Mesendoderm (in vitro differentiated cells): ENCODE measurements at regions not wholly inside any gene's neighbourhood (a gene's known extent, or its start where the extent isn't known, plus 50 kb on each side); places are given as distances from the start of the nearest gene placed in this dataset.
"Not testable (repeated sequence)": the region's sequence is repeated elsewhere in the genome, so short reads cannot be mapped to it uniquely, and the experiment has no call there.

Experiments
- DNase-seq: peaks from one replicate; pipeline ENCODE4 v3.0.0; 2013
- H2AK5ac ChIP-seq: 2 replicates; pipeline ENCODE4 v1.6.1; 2013; ENCODE audit warnings: low read length, inconsistent platforms
- H2BK120ac ChIP-seq: 2 replicates; pipeline ENCODE4 v1.6.1; 2013; ENCODE audit warnings: low read depth, mild to moderate bottlenecking, low read length, moderate library complexity, mixed read lengths
- H2BK15ac ChIP-seq: replicated peaks from 2 replicates; pipeline ENCODE4 v1.6.1; 2013; ENCODE audit warnings: low read depth, mild to moderate bottlenecking, moderate library complexity
- H2BK5ac ChIP-seq: 2 replicates; pipeline ENCODE4 v1.6.1; 2013; ENCODE audit warnings: low read length, inconsistent platforms
- H3K18ac ChIP-seq: 2 replicates; pipeline ENCODE4 v1.6.1; 2013; ENCODE audit warnings: mild to moderate bottlenecking, low read length, mixed read lengths
- H3K23ac ChIP-seq: one replicate; pipeline ENCODE4 v1.6.1; 2013; ENCODE audit warnings: low read length
- H3K27ac ChIP-seq: 2 replicates; pipeline ENCODE4 v1.5.1; 2013; ENCODE audit warnings: low read depth, mild to moderate bottlenecking, inconsistent platforms, low read length, moderate library complexity
- H3K27me3 ChIP-seq: 2 replicates; pipeline ENCODE4 v1.6.1; 2013; ENCODE audit warnings: low read length, control low read depth, mild to moderate bottlenecking, inconsistent platforms; ENCODE audit not compliant: insufficient read depth, poor library complexity
- H3K36me3 ChIP-seq: 2 replicates; pipeline ENCODE4 v1.6.1; 2013; ENCODE audit warnings: low read length, inconsistent platforms; ENCODE audit not compliant: control insufficient read depth, insufficient read depth
- H3K4ac ChIP-seq: one replicate; pipeline ENCODE4 v1.6.1; 2013; ENCODE audit warnings: low read depth, mild to moderate bottlenecking, low read length, moderate library complexity
- H3K4me1 ChIP-seq: 2 replicates; pipeline ENCODE4 v1.6.1; 2013; ENCODE audit warnings: low read depth, low read length, inconsistent platforms; ENCODE audit not compliant: control insufficient read depth
- H3K4me2 ChIP-seq: 2 replicates; pipeline ENCODE4 v1.6.1; 2013; ENCODE audit warnings: low read length
- H3K4me3 ChIP-seq: 2 replicates; pipeline ENCODE4 v1.5.1; 2013; ENCODE audit warnings: mild to moderate bottlenecking, low read length
- H3K56ac ChIP-seq: one replicate; pipeline ENCODE4 v1.6.1; 2013; ENCODE audit warnings: low read length
- H3K79me1 ChIP-seq: 2 replicates; pipeline ENCODE4 v1.6.1; 2013; ENCODE audit warnings: low read length, inconsistent platforms
- H3K79me2 ChIP-seq: 2 replicates; pipeline ENCODE4 v1.6.1; 2013; ENCODE audit warnings: mild to moderate bottlenecking, low read length; ENCODE audit not compliant: control insufficient read depth, insufficient read depth
- H3K9ac ChIP-seq: 2 replicates; pipeline ENCODE4 v1.6.1; 2013; ENCODE audit warnings: low read length, inconsistent platforms
- H4K5ac ChIP-seq: one replicate; pipeline ENCODE4 v1.6.1; 2013; ENCODE audit warnings: low read length
- H4K8ac ChIP-seq: one replicate; pipeline ENCODE4 v1.6.1; 2013; ENCODE audit warnings: low read depth, mild to moderate bottlenecking, control low read depth, low read length, moderate library complexity
- WGBS: extraction: QIAGEN DNeasy Blood & Tissue Kit; methylation state at CpG from one replicate; pipeline ENCODE4 v1.1.7; 2013; ENCODE audit warnings: low lambda C conversion rate, missing lambda C conversion rate; ENCODE audit not compliant: insufficient coverage; ENCODE audit errors: extremely low coverage; 5-methylcytosine and 5-hydroxymethylcytosine counted together

GRCh38 chr12:41642808-41643207, 454.7 kb downstream of the PDZRN4 start:
- H3K23ac ChIP-seq, H3K36me3 ChIP-seq, H3K4me3 ChIP-seq, H3K79me1 ChIP-seq, H2BK15ac ChIP-seq, H3K4me1 ChIP-seq, H3K18ac ChIP-seq, H3K27me3 ChIP-seq, H3K56ac ChIP-seq, H3K4ac ChIP-seq, H4K8ac ChIP-seq, H2BK5ac ChIP-seq, H3K27ac ChIP-seq, H2AK5ac ChIP-seq, H3K9ac ChIP-seq, H3K79me2 ChIP-seq, H2BK120ac ChIP-seq, H3K4me2 ChIP-seq, H4K5ac ChIP-seq: not testable (repeated sequence)
- WGBS: no CpG with 5 or more reads among the region's 11 CpGs
- peak; percentile 32 for DNase-seq

GRCh38 chr12:41636653-41637052, 448.5 kb downstream of the PDZRN4 start:
- WGBS: no CpG with 5 or more reads among the region's 4 CpGs
- Histone ChIP-seq H4K8ac (no peak overlapping the region), H3K4me2 (no peak overlapping the region), H3K4ac (no peak overlapping the region), H2AK5ac (no peak overlapping the region), H3K23ac (no peak overlapping the region), H3K4me3 (no peak overlapping the region), H3K56ac (no peak overlapping the region), H3K18ac (no peak overlapping the region), H4K5ac (no peak overlapping the region), H2BK15ac (no peak overlapping the region), H3K9ac (no peak overlapping the region), H2BK5ac (no peak overlapping the region), H2BK120ac (no peak overlapping the region), H3K79me1 (no peaks in the 10 kb centered on the region), H3K4me1 (no peaks in the 10 kb centered on the region), H3K27me3 (no peaks in the 10 kb centered on the region), H3K27ac (no peak overlapping the region), H3K36me3 (no peaks in the 10 kb centered on the region), H3K79me2 (no peaks in the 10 kb centered on the region)
- DNase-seq: no peak

- Histone ChIP-seq H3K4me1 (no peaks in the 10 kb centered on the region), H3K4ac (no peak overlapping the region), H3K36me3 (no peaks in the 10 kb centered on the region), H3K18ac (no peak overlapping the region), H3K4me3 (no peak overlapping the region), H3K79me1 (no peaks in the 10 kb centered on the region), H3K56ac (no peak overlapping the region), H3K79me2 (no peaks in the 10 kb centered on the region), H3K27ac (no peak overlapping the region), H2BK5ac (no peak overlapping the region), H2BK120ac (no peak overlapping the region), H2BK15ac (no peak overlapping the region), H3K4me2 (no peak overlapping the region), H4K8ac (no peak overlapping the region), H3K23ac (no peak overlapping the region), H3K27me3 (no peaks in the 10 kb centered on the region), H3K9ac (no peak overlapping the region), H2AK5ac (no peak overlapping the region), H4K5ac (no peak overlapping the region)
- WGBS: no CpG with 5 or more reads among the region's 5 CpGs
- DNase-seq: no peak
Measured at GRCh38 chr12:41635626-41636364, 447.7 kb downstream of the PDZRN4 start.

- Histone ChIP-seq H3K36me3 (no peaks in the 10 kb centered on the region), H2BK5ac (no peak overlapping the region), H4K5ac (no peak overlapping the region), H3K4me1 (no peaks in the 10 kb centered on the region), H4K8ac (no peak overlapping the region), H3K4me3 (no peak overlapping the region), H2AK5ac (no peak overlapping the region), H2BK15ac (no peak overlapping the region), H3K23ac (no peak overlapping the region), H3K79me1 (no peaks in the 10 kb centered on the region), H3K9ac (no peak overlapping the region), H3K27ac (no peak overlapping the region), H3K18ac (no peak overlapping the region), H3K27me3 (no peaks in the 10 kb centered on the region), H3K4ac (no peak overlapping the region), H2BK120ac (no peak overlapping the region), H3K56ac (no peak overlapping the region), H3K4me2 (no peak overlapping the region), H3K79me2 (no peaks in the 10 kb centered on the region)
- no CpG with 5 or more reads among the region's 4 CpGs for WGBS
- no peak for DNase-seq
Measured at GRCh38 chr12:41634091-41634490, 446.0 kb downstream of the PDZRN4 start.

- Histone ChIP-seq H3K4me3 (no peak overlapping the region), H2BK120ac (no peak overlapping the region), H3K9ac (no peak overlapping the region), H3K56ac (no peak overlapping the region), H4K8ac (no peak overlapping the region), H3K4ac (no peak overlapping the region), H2BK15ac (no peak overlapping the region), H3K4me2 (no peak overlapping the region), H2BK5ac (no peak overlapping the region), H3K79me2 (no peaks in the 10 kb centered on the region), H3K18ac (no peak overlapping the region), H4K5ac (no peak overlapping the region), H3K79me1 (no peaks in the 10 kb centered on the region), H3K27me3 (no peaks in the 10 kb centered on the region), H3K4me1 (no peaks in the 10 kb centered on the region), H3K36me3 (no peaks in the 10 kb centered on the region), H2AK5ac (no peak overlapping the region), H3K23ac (no peak overlapping the region), H3K27ac (no peak overlapping the region)
- WGBS: no CpG with 5 or more reads among the region's 1 CpG
- no peak for DNase-seq
Measured at GRCh38 chr12:41629611-41630010, 441.5 kb downstream of the PDZRN4 start.

- Histone ChIP-seq H3K4me2 (no peak overlapping the region), H3K79me2 (no peaks in the 10 kb centered on the region), H2AK5ac (no peak overlapping the region), H3K79me1 (no peaks in the 10 kb centered on the region), H3K23ac (no peak overlapping the region), H3K9ac (no peak overlapping the region), H2BK120ac (no peak overlapping the region), H2BK15ac (no peak overlapping the region), H3K56ac (no peak overlapping the region), H2BK5ac (no peak overlapping the region), H4K5ac (no peak overlapping the region), H3K4ac (no peak overlapping the region), H3K18ac (no peak overlapping the region), H3K4me1 (no peaks in the 10 kb centered on the region), H3K27me3 (no peaks in the 10 kb centered on the region), H3K27ac (no peak overlapping the region), H3K36me3 (no peaks in the 10 kb centered on the region), H4K8ac (no peak overlapping the region), H3K4me3 (no peak overlapping the region)
- no CpG with 5 or more reads among the region's 5 CpGs for WGBS
- no peak for DNase-seq
Measured at GRCh38 chr12:41627476-41627875, 439.4 kb downstream of the PDZRN4 start.
